SK-N-SH (cell line): ENCODE measurements at regions not wholly inside any gene's neighbourhood (a gene's known extent, or its start where the extent isn't known, plus 50 kb on each side); places are given as distances from the start of the nearest gene placed in this dataset.

Experiments
- CTCF ChIA-PET: fragments of 300-600, 350-600 bp; formaldehyde crosslinking; extraction: SDS; loops from one replicate; lab custom pipeline; 2021; lab: Yijun Ruan, JAX
- POLR2A ChIA-PET: fragments of 350-600 bp; sonication (Branson Sonifier 250); formaldehyde crosslinking; extraction: SDS; loops from one replicate; lab custom pipeline; 2020; ENCODE audit warnings: antibody characterized with exemption, inconsistent platforms; lab: Yijun Ruan, JAX
- DNase-seq: peaks from one replicate; pipeline ENCODE4 v3.0.0; 2012
- H2AFZ ChIP-seq: fragments of 200-600 bp; sonication (generic); 2 replicates; pipeline ENCODE4 v1.8.1; 2016; ENCODE audit warnings: antibody characterized with exemption, mild to moderate bottlenecking, low read depth
- H3F3A ChIP-seq: fragments of 200-600 bp; sonication (generic); replicated peaks from 2 replicates; pipeline ENCODE3; 2016; ENCODE audit warnings: antibody characterized with exemption, mild to moderate bottlenecking; ENCODE audit not compliant: insufficient read depth
- H3K27ac ChIP-seq, 2 experiments: fragments of 200-500 bp in 1 of 2; fragments of 200-600 bp in 1 of 2; sonication (Bioruptor generic) in 1 of 2; sonication (generic), shearing (Covaris generic) in 1 of 2; 2 replicates each; pipeline versions ENCODE4 v1.5.1 to v1.6.1; 2014 to 2016; ENCODE audit warnings: low read depth in 2 of 2, inconsistent platforms in 1 of 2, low read length in 1 of 2, mild to moderate bottlenecking in 1 of 2, mixed read lengths in 1 of 2
- H3K27me3 ChIP-seq: fragments of 200-600 bp; sonication (generic), shearing (Covaris generic); 2 replicates; pipeline ENCODE4 v1.6.1; 2016; ENCODE audit warnings: mixed run types; ENCODE audit not compliant: insufficient read depth
- H3K36me3 ChIP-seq, 2 experiments: fragments of 200-500 bp in 1 of 2; fragments of 200-600 bp in 1 of 2; sonication (Bioruptor generic) in 1 of 2; sonication (generic) in 1 of 2; replicated peaks in 1 of 2; 2 replicates each; pipeline versions ENCODE3 to v1.5.1; 2014 to 2016; ENCODE audit warnings: low read length in 1 of 2, mild to moderate bottlenecking in 1 of 2; ENCODE audit not compliant: insufficient read depth in 2 of 2, control insufficient read depth in 1 of 2
- H3K4me1 ChIP-seq, 2 experiments: fragments of 200-500 bp in 1 of 2; fragments of 200-600 bp in 1 of 2; sonication (Bioruptor generic) in 1 of 2; sonication (generic), shearing (Covaris generic) in 1 of 2; 2 replicates each; pipeline versions ENCODE4 v1.5.1 to v1.6.1; 2014 to 2016; ENCODE audit warnings: low read depth in 1 of 2, low read length in 1 of 2, mixed run types in 1 of 2; ENCODE audit not compliant: insufficient read depth in 2 of 2, control insufficient read depth in 1 of 2
- H3K4me2 ChIP-seq: fragments of 200-600 bp; sonication (generic), shearing (Covaris generic); 2 replicates; pipeline ENCODE4 v1.6.1; 2017; ENCODE audit warnings: mixed run types
- H3K4me3 ChIP-seq, 2 experiments: fragments of 200-500 bp in 1 of 2; fragments of 200-600 bp in 1 of 2; sonication (Bioruptor generic) in 1 of 2; sonication (generic), shearing (Covaris generic) in 1 of 2; 2 replicates each; pipeline versions ENCODE4 v1.5.1 to v1.8.1; 2014 to 2016; ENCODE audit warnings: low read depth in 2 of 2, inconsistent platforms in 1 of 2, low read length in 1 of 2, mild to moderate bottlenecking in 1 of 2, mixed read lengths in 1 of 2, moderate library complexity in 1 of 2
- H3K79me2 ChIP-seq: fragments of 200-600 bp; sonication (generic); 2 replicates; pipeline ENCODE4 v1.8.1; 2017; ENCODE audit warnings: mild to moderate bottlenecking; ENCODE audit not compliant: insufficient read depth
- H3K9ac ChIP-seq: fragments of 200-600 bp; sonication (generic); 2 replicates; pipeline ENCODE4 v1.6.1; 2017; ENCODE audit warnings: mixed run types
- H3K9me2 ChIP-seq: fragments of 200-600 bp; sonication (generic); 2 replicates; pipeline ENCODE4 v1.6.1; 2017; ENCODE audit warnings: mixed run types
- H3K9me3 ChIP-seq: fragments of 200-600 bp; sonication (generic); 2 replicates; pipeline ENCODE4 v1.6.1; 2017; ENCODE audit warnings: mixed run types, mild to moderate bottlenecking, moderate library complexity
- H4K20me1 ChIP-seq: fragments of 200-600 bp; sonication (generic); 2 replicates; pipeline ENCODE4 v1.6.1; 2017; ENCODE audit warnings: mild to moderate bottlenecking, mixed run types; ENCODE audit not compliant: insufficient read depth
- CHD2 ChIP-seq: fragments of 150-350 bp; IDR thresholded peaks from 2 replicates; pipeline ENCODE4 v1.6.1; 2018; ENCODE audit warnings: low read length; ENCODE audit not compliant: partially characterized antibody
- FOXJ3 ChIP-seq: sonication (generic); formaldehyde crosslinking; IDR thresholded peaks from 2 replicates; pipeline ENCODE4 v1.5.1; 2020; ENCODE audit warnings: mild to moderate bottlenecking, missing genetic modification reagents
- IRF3 ChIP-seq: fragments of 150-350 bp; IDR thresholded peaks from 2 replicates; pipeline ENCODE4 v1.6.1; 2016; ENCODE audit warnings: mild to moderate bottlenecking, low read depth, low read length
- MXI1 ChIP-seq: IDR thresholded peaks from 2 replicates; pipeline ENCODE4 v1.6.1; 2012; ENCODE audit warnings: mild to moderate bottlenecking, low read depth, low read length, improper control_type of control experiment
- NRF1 ChIP-seq: IDR thresholded peaks from 2 replicates; pipeline ENCODE4 v1.6.1; 2012; ENCODE audit warnings: low read depth, mild to moderate bottlenecking, low read length
- REST ChIP-seq: IDR thresholded peaks from 2 replicates; pipeline ENCODE4 v1.6.1; 2012; ENCODE audit warnings: mild to moderate bottlenecking, low read depth, low read length, moderate library complexity
- RFX5 ChIP-seq: IDR thresholded peaks from 2 replicates; pipeline ENCODE4 v1.6.1; 2012; ENCODE audit warnings: mild to moderate bottlenecking, improper control_type of control experiment, low read length
- RXRA ChIP-seq: IDR thresholded peaks from 2 replicates; pipeline ENCODE4 v1.4.0; 2012; ENCODE audit warnings: low read depth, mild to moderate bottlenecking, borderline replicate concordance
- SMC3 ChIP-seq: IDR thresholded peaks from 2 replicates; pipeline ENCODE4 v1.6.1; 2012; ENCODE audit warnings: low read depth, low read length, improper control_type of control experiment
- TAF1 ChIP-seq: IDR thresholded peaks from 2 replicates; pipeline ENCODE4 v1.6.1; 2012; ENCODE audit warnings: low read depth, mild to moderate bottlenecking, low read length, moderate library complexity, borderline replicate concordance
- TEAD4 ChIP-seq: IDR thresholded peaks from 2 replicates; pipeline ENCODE4 v1.4.0; 2012; ENCODE audit warnings: mild to moderate bottlenecking, borderline replicate concordance; ENCODE audit not compliant: insufficient read depth
- WGBS: methylation state at CpG from one replicate; pipeline ENCODE4 v1.1.6; 2017; ENCODE audit warnings: low lambda C conversion rate; 5-methylcytosine and 5-hydroxymethylcytosine counted together

- POLR2A ChIA-PET: no interaction called here
- no peak for DNase-seq
- 22% methylated on average over 5 of the region's 5 CpGs for WGBS
Observed at GRCh38 chr2:239605976-239606375, 205.2 kb upstream of the HDAC4 start.

More at GRCh38 chr2:239605976-239606375, 205.2 kb upstream of the HDAC4 start:
- Histone ChIP-seq H3K27ac (no peak overlapping the region), H3K4me2 (no peak overlapping the region), H3F3A (no peaks in the 10 kb centered on the region), H3K4me3 (no peak overlapping the region), H3K4me1 (no peaks in the 10 kb centered on the region), H2AFZ (no peak overlapping the region), H3K9ac (no peak overlapping the region), H4K20me1 (no peaks in the 10 kb centered on the region), H3K9me3 (no peaks in the 10 kb centered on the region)
- CTCF ChIA-PET: interaction anchor here (0.9 to 1.1 kb wide), 3 partner anchors 9 to 271 kb away, joined by 3 to 5 read pairs (median 4); no protein-coding TSS in a partner anchor
- TF ChIP-seq CHD2 (no peak), TAF1 (no peak), RFX5 (no peak), REST (no peak), FOXJ3 (CRISPR knock-in tag) (no peak), TEAD4 (no peak), RXRA (no peak), SMC3 (no peak), MXI1 (no peak), IRF3 (no peak), NRF1 (no peak)
- TF ChIP-seq, all 33 proteins: peak for 0
- no peaks in the 10 kb centered on the region for H3K79me2 ChIP-seq
- no peaks in the 10 kb centered on the region for H3K27me3 ChIP-seq
- H3K9me2 ChIP-seq: no peaks in the 10 kb centered on the region
- H3K36me3 ChIP-seq: no peaks in the 10 kb centered on the region
